Activated naive CD8-positive, alpha-beta T cell treated with anti-CD3 and anti-CD28 coated beads, Interleukin-2, amount 10 ng/mL, durations not matched to agents 7 days and 5 days (primary cell): ENCODE measurements at regions not wholly inside any gene's neighbourhood (a gene's known extent, or its start where the extent isn't known, plus 50 kb on each side); places are given as distances from the start of the nearest gene placed in this dataset.

Source experiments
- ATAC-seq: fragments of 150-1000 bp; cut with Tn5 transposase; one replicate; pipeline ENCODE4 v1.10.0; 2021; ENCODE audit warnings: low read depth, moderate library complexity
- POLR2A ChIA-PET: fragments of 350-600 bp; sonication (Branson Sonifier 250); formaldehyde crosslinking; loops from one replicate; lab custom pipeline; 2021; ENCODE audit warnings: antibody characterized with exemption; lab: Charles Lee
- DNase-seq: peaks from one replicate; pipeline ENCODE4 v3.0.0; 2021
- H3K27ac Mint-ChIP-seq: one replicate; pipeline ENCODE4 v1.8.0; 2022; ENCODE audit warnings: mild to moderate bottlenecking, mixed read lengths
- H3K27me3 Mint-ChIP-seq: one replicate; pipeline ENCODE4 v1.8.0; 2022; ENCODE audit warnings: mild to moderate bottlenecking, moderate library complexity, mixed read lengths
- H3K36me3 Mint-ChIP-seq: one replicate; pipeline ENCODE4 v1.8.0; 2021; ENCODE audit warnings: mild to moderate bottlenecking, mixed read lengths
- H3K4me1 Mint-ChIP-seq: one replicate; pipeline ENCODE4 v1.8.0; 2021; ENCODE audit warnings: mixed read lengths
- H3K4me3 Mint-ChIP-seq: one replicate; pipeline ENCODE4 v1.8.0; 2022; ENCODE audit warnings: mild to moderate bottlenecking, moderate library complexity, mixed read lengths
- H3K9me3 Mint-ChIP-seq: one replicate; pipeline ENCODE4 v1.8.0; 2021; ENCODE audit warnings: mixed read lengths

DNA sequence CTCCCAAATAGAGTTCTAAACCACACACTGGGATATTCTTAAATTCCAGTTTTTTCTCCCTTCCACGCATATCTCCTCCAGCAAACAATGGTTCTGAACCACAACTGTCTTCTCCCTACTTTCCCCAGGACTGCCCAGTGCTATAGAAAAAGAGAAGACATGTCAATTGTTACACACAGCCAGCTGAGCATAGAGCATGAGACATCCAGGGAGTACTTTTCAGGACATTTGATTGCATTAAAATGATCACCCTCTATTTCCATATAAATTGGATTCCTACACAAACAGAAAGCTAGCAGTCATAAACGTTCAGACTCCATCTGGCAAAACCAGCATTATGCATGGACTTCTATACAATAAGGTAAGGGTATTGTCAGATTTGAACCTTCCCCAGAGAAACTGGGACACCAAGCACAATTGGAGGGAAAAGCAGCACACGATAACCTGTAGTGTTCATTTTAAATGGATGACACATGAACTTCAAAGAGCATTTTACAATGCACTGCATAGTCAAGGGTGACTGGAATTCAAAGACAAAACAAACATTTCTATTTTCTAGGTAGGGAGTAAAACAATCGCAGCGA lies 93.1 kb upstream of the HEY2 start:
- Mint-ChIP-seq H3K4me1 (no peaks in the 10 kb centered on the region), H3K36me3 (no peaks in the 10 kb centered on the region), H3K4me3 (no peak overlapping the region), H3K27me3 (peaks cover 13% of the 10 kb centered on the region), H3K27ac (no peak overlapping the region), H3K9me3 (no peaks in the 10 kb centered on the region)
- POLR2A ChIA-PET = no interaction called here
- DNase-seq (no peak), ATAC-seq (no peak)

DNA sequence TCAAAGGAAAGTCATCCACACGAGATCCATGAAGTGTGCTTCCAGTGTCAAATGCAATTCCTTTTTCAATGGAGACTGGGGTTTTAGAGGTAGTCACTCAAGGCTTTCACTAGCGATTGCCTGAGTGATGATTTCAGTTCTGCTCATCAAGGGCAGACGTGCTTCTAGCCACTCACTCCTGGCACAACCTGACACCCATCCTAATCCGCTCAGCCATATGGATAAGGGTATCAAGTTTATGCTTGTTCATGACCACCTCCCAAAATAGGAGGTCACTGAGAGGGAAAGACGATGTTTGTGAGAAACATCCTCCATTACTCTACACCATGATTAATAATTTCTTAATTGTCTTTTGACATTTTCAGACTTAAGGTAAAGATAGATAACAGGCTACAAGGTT lies 91.3 kb upstream of the HEY2 start:
- Mint-ChIP-seq H3K27ac (no peak overlapping the region), H3K4me3 (no peak overlapping the region), H3K27me3 (peaks cover 12% of the 10 kb centered on the region), H3K4me1 (peaks cover under 1% of the 10 kb centered on the region), H3K9me3 (no peaks in the 10 kb centered on the region), H3K36me3 (no peaks in the 10 kb centered on the region)
- POLR2A ChIA-PET = no interaction called here
- no peak for DNase-seq
- no peak for ATAC-seq

DNA sequence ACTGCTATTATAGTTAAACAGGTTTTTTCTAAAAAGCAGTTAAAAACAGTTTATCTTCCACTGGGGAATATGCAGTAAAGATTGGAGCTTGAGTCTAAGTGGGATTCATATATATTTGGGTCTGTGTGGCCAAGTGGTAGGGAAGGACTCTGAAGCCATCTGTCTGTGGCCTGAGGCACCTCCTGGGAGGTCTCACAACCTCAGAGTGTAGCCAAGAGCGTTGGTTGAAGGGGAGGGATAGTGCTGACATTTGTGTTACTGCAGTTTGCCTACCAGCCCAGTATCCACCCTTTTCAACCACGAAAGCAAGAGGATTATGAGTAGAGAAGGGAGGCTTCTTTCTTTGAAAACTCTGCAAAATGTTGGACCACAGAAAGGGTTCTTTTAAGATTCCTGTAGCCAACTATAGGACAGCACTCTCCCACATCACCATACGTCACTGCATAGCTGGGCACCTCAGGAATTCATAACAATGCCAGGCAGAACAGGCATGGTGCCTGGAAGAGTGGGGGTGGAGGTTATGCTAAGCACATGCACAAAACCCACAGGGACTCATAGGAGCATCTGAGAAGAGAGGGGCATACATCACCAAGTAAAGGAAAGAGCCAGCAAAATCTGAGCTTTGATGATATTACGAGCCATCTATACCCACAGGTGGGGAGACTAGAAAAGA lies 90.5 kb upstream of the HEY2 start:
- DNase-seq = no peak
- Mint-ChIP-seq H3K27ac (no peak overlapping the region), H3K27me3 (peaks cover 14% of the 10 kb centered on the region), H3K4me1 (peaks cover 2% of the 10 kb centered on the region), H3K9me3 (no peaks in the 10 kb centered on the region), H3K4me3 (no peak overlapping the region), H3K36me3 (no peaks in the 10 kb centered on the region)
- ATAC-seq = no peak
- POLR2A ChIA-PET = no interaction called here

- Mint-ChIP-seq H3K4me1 (peaks cover 2% of the 10 kb centered on the region), H3K27ac (no peak overlapping the region), H3K36me3 (no peaks in the 10 kb centered on the region), H3K4me3 (no peak overlapping the region), H3K27me3 (peaks cover 10% of the 10 kb centered on the region), H3K9me3 (no peaks in the 10 kb centered on the region)
- DNase-seq = no peak
- no peak for ATAC-seq
- POLR2A ChIA-PET = no interaction called here
Measured at GRCh38 chr6:125659887-125660286, 89.5 kb upstream of the HEY2 start.

DNA sequence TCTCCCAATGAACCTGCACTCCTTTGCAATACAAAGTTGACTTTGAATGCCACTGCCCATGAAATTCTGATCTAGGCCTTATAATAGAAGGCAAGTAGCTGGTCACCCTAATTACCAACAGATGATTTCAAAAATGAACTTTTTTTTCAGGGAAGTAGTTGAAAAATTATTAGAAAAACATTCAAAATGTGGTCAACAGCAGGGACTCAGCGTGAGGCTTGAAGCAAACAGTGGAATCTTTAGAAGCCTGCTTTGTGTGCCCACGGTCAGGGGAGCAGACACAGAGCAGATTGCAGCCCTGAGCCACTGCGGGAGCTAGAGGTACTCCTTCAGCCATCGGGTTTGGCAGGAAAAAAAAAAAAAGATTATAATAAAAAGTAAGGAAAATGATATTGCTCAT lies 87.1 kb upstream of the HEY2 start:
- Mint-ChIP-seq H3K4me1 (peaks cover 2% of the 10 kb centered on the region), H3K27ac (no peak overlapping the region), H3K9me3 (no peaks in the 10 kb centered on the region), H3K36me3 (no peaks in the 10 kb centered on the region), H3K4me3 (no peak overlapping the region), H3K27me3 (peaks cover 10% of the 10 kb centered on the region)
- no peak for DNase-seq
- ATAC-seq = no peak
- POLR2A ChIA-PET = no interaction called here

- ATAC-seq = no peak
- no peak for DNase-seq
- Mint-ChIP-seq H3K27me3 (peaks cover 14% of the 10 kb centered on the region), H3K4me3 (no peak overlapping the region), H3K9me3 (no peaks in the 10 kb centered on the region), H3K4me1 (peaks cover 2% of the 10 kb centered on the region), H3K27ac (no peak overlapping the region), H3K36me3 (no peaks in the 10 kb centered on the region)
- POLR2A ChIA-PET = no interaction called here
Measured at GRCh38 chr6:125665295-125665814, 84.1 kb upstream of the HEY2 start.

- POLR2A ChIA-PET = no interaction called here
- ATAC-seq (no peak), DNase-seq (no peak)
- Mint-ChIP-seq H3K9me3 (no peaks in the 10 kb centered on the region), H3K4me1 (peaks cover 2% of the 10 kb centered on the region), H3K4me3 (no peak overlapping the region), H3K27me3 (peaks cover 14% of the 10 kb centered on the region), H3K27ac (no peak overlapping the region), H3K36me3 (no peaks in the 10 kb centered on the region)
Measured at GRCh38 chr6:125667326-125667725, 82.1 kb upstream of the HEY2 start.

DNA sequence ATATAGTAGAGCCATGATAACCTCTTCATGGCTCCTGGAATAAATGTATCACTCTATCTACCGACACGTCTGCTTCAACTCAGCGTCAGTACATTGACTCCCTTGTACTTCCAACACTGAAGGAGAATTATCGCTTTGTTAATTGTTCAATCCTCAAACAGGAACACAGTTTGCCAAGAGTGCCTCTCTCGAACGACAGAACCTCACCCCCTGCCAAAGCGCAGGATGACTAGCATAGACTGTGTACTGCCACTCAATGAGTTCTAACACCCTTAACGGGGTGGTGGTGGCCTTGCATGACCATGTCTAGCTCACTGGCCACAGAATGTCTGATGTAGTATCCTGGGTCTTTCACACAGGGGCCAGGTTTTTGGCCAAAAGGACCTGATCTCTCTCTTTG lies 81.4 kb upstream of the HEY2 start:
- POLR2A ChIA-PET = no interaction called here
- H3K36me3 Mint-ChIP-seq = no peaks in the 10 kb centered on the region
- DNase-seq (no peak), ATAC-seq (no peak)
- H3K9me3 Mint-ChIP-seq = no peaks in the 10 kb centered on the region
- peaks cover 16% of the 10 kb centered on the region for H3K27me3 Mint-ChIP-seq
- H3K27ac Mint-ChIP-seq = no peak overlapping the region
- H3K4me1 Mint-ChIP-seq = peaks cover 2% of the 10 kb centered on the region
- H3K4me3 Mint-ChIP-seq = no peak overlapping the region

GRCh38 chr6:125670568-125670967 lies 78.9 kb upstream of the HEY2 start:
- ATAC-seq (no peak), DNase-seq (no peak)
- no peak overlapping the region for H3K4me3 Mint-ChIP-seq
- peaks cover 11% of the 10 kb centered on the region for H3K27me3 Mint-ChIP-seq
- no peaks in the 10 kb centered on the region for H3K36me3 Mint-ChIP-seq
- no peaks in the 10 kb centered on the region for H3K9me3 Mint-ChIP-seq
- no peaks in the 10 kb centered on the region for H3K4me1 Mint-ChIP-seq
- no peak overlapping the region for H3K27ac Mint-ChIP-seq
- POLR2A ChIA-PET = no interaction called here

- no peak overlapping the region for H3K27ac Mint-ChIP-seq
- ATAC-seq (no peak), DNase-seq (no peak)
- no peaks in the 10 kb centered on the region for H3K9me3 Mint-ChIP-seq
- H3K4me1 Mint-ChIP-seq = no peaks in the 10 kb centered on the region
- peaks cover 10% of the 10 kb centered on the region for H3K27me3 Mint-ChIP-seq
- H3K36me3 Mint-ChIP-seq = no peaks in the 10 kb centered on the region
- POLR2A ChIA-PET = no interaction called here
- H3K4me3 Mint-ChIP-seq = no peak overlapping the region
Measured at GRCh38 chr6:125671323-125671722, 78.1 kb upstream of the HEY2 start.

GRCh38 chr6:125674230-125674629 lies 75.2 kb upstream of the HEY2 start:
- POLR2A ChIA-PET = no interaction called here
- Mint-ChIP-seq H3K27ac (no peak overlapping the region), H3K36me3 (no peaks in the 10 kb centered on the region), H3K4me1 (no peaks in the 10 kb centered on the region), H3K4me3 (no peak overlapping the region), H3K27me3 (peaks cover 13% of the 10 kb centered on the region), H3K9me3 (no peaks in the 10 kb centered on the region)
- ATAC-seq (no peak), DNase-seq (no peak)

- Mint-ChIP-seq H3K9me3 (no peaks in the 10 kb centered on the region), H3K27ac (no peak overlapping the region), H3K4me3 (no peak overlapping the region), H3K36me3 (no peaks in the 10 kb centered on the region), H3K27me3 (peaks cover 23% of the 10 kb centered on the region), H3K4me1 (peaks cover 4% of the 10 kb centered on the region)
- ATAC-seq (no peak), DNase-seq (no peak)
- POLR2A ChIA-PET = no interaction called here
Measured at GRCh38 chr6:125678601-125679000, 70.8 kb upstream of the HEY2 start.

DNA sequence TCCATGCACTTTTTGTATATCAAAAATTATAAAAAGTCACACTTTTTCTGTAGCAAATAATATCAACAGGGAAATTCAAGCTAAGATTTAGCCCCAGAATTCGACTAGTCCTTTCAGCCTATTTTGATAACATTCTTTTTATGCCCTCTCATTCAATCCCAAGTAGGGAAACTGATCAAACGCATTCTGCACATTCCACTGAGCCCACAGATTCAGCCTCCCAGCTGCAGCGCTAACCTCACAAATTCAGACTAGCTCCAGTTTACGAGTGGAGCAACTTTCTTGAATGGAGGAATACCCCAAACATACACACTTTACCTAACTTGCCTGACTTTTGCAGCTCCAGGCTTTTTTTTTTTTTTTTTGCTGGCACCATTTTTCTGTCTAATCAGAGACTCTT lies 70.3 kb upstream of the HEY2 start:
- POLR2A ChIA-PET = no interaction called here
- peaks cover 23% of the 10 kb centered on the region for H3K27me3 Mint-ChIP-seq
- no peak for ATAC-seq
- H3K9me3 Mint-ChIP-seq = no peaks in the 10 kb centered on the region
- no peak overlapping the region for H3K4me3 Mint-ChIP-seq
- H3K27ac Mint-ChIP-seq = no peak overlapping the region
- no peak for DNase-seq
- H3K4me1 Mint-ChIP-seq = peaks cover 4% of the 10 kb centered on the region
- H3K36me3 Mint-ChIP-seq = no peaks in the 10 kb centered on the region

GRCh38 chr6:125679651-125680050 lies 69.8 kb upstream of the HEY2 start:
- Mint-ChIP-seq H3K9me3 (no peaks in the 10 kb centered on the region), H3K4me1 (peaks cover 4% of the 10 kb centered on the region), H3K27ac (no peak overlapping the region), H3K4me3 (no peak overlapping the region), H3K36me3 (no peaks in the 10 kb centered on the region), H3K27me3 (peaks cover 23% of the 10 kb centered on the region)
- no peak for ATAC-seq
- POLR2A ChIA-PET = no interaction called here
- no peak for DNase-seq
